PFSK-1 (cell line): ENCODE measurements at regions not wholly inside any gene's neighbourhood (a gene's known extent, or its start where the extent isn't known, plus 50 kb on each side); places are given as distances from the start of the nearest gene placed in this dataset.

Experiments
- FOXP2 ChIP-seq: optimal IDR thresholded peaks from 2 replicates; pipeline ENCODE3; 2011; ENCODE audit warnings: borderline replicate concordance, control low read depth, inconsistent platforms; ENCODE audit not compliant: insufficient read depth; ENCODE audit errors: extremely low read length, extremely low read depth
- POLR2AphosphoS5 ChIP-seq: IDR thresholded peaks from 2 replicates; pipeline ENCODE4 v1.6.1; 2012; ENCODE audit warnings: low read depth, mild to moderate bottlenecking, control low read depth, low read length, moderate library complexity
- REST ChIP-seq, 2 experiments: IDR thresholded peaks; 2 replicates each; pipeline versions ENCODE4 v1.6.1 to v1.8.0; 2011 to 2012; ENCODE audit warnings: low read depth in 2 of 2, low read length in 2 of 2, control low read depth in 1 of 2, inconsistent platforms in 1 of 2, mild to moderate bottlenecking in 1 of 2, moderate library complexity in 1 of 2; ENCODE audit not compliant: insufficient read depth in 1 of 2
- SIN3A ChIP-seq: IDR thresholded peaks from 2 replicates; pipeline ENCODE4 v1.6.1; 2012; ENCODE audit warnings: mild to moderate bottlenecking, low read length, moderate library complexity, borderline replicate concordance; ENCODE audit not compliant: insufficient read depth
- TAF1 ChIP-seq: IDR thresholded peaks from 2 replicates; pipeline ENCODE4 v1.6.1; 2012; ENCODE audit warnings: low read length, control low read depth, borderline replicate concordance; ENCODE audit not compliant: insufficient read depth

- TF ChIP-seq SIN3A (no peak), FOXP2 (no peak), POLR2AphosphoS5 (no peak)
Measured at GRCh38 chr6:3912361-3913076, 63.3 kb downstream of the FAM50B start.

GRCh38 chr6:3913077-3913957 is 64.1 kb downstream of the FAM50B start:
- TF ChIP-seq SIN3A = peak; percentile 80; the same call in 1 of the 2 replicates
- TF ChIP-seq FOXP2 = no peak
- 0 out of 2 replicates have a peak, but pooled peaks have one; percentile 34 for TF ChIP-seq POLR2AphosphoS5
- TF ChIP-seq TAF1 = peak; percentile 36; the same call in 1 of the 2 replicates
- 0 out of 4 replicates have a peak, but pooled peaks of 1 of the 2 experiments have one; percentile 41 for TF ChIP-seq REST (IDR thresholded peaks at IDR 0.05; ENCODE audit: insufficient read depth in 1 of 2, low read depth in 2 of 2, low read length in 2 of 2)

DNA sequence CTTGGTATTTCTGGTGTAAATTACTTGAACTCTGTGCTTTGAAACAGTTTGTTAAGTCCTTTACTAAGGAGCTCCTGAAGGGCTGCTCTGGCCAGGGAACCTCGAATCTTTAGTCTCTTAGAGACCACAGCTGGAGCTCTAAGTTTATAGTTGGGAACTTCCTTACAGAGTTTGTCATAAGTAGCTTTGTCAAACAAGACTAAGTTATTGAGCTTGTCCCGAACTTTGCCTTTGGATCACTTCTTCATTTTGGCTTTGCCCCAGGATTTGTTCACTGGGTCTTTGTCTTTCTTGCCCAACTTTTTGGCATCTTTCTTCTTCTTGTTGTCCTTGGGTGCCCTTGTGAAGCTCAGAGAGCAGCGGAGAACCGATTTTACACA is 64.8 kb downstream of the FAM50B start:
- TF ChIP-seq TAF1 = no peak
- no peak for TF ChIP-seq REST (IDR thresholded peaks at IDR 0.05; ENCODE audit: insufficient read depth in 1 of 2, low read depth in 2 of 2, low read length in 2 of 2)
- TF ChIP-seq SIN3A = no peak
- no peak for TF ChIP-seq FOXP2
- no peak for TF ChIP-seq POLR2AphosphoS5

DNA sequence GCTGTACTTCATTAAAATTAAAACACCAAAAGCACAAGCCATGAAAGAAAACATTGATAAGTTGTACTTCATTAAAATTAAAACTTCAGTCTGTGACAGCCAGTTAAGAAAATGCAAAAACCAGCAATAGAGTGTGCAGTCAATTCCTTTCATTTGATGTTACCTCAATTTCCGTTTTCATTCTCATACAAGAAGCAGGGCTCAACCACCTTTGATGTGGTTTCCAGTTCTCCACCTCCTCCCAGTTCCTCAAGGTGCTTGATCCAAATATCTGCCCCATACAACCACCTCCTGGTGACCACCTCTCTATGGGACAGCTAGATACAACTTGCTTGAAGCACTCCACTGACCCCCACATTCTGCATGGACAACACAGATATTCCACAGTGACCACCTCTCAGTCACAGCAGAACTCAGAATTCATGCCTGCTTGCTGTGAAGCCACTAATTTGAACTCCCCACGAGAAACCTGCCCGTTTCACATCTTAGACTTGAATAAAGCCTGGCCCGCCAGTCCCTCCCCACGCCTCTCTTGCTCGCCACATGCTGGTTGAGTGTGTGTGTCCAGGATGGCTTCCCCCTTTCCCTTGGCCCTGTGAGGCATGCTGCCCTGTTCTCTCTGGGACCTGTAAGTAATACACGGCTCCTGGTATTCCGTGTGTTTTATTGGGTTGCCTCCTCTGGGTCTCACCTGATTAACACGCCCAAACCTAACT is 66.1 kb downstream of the FAM50B start:
- TF ChIP-seq FOXP2 (no peak), REST (IDR thresholded peaks at IDR 0.05; ENCODE audit: insufficient read depth in 1 of 2, low read depth in 2 of 2, low read length in 2 of 2) (no peak), SIN3A (no peak), POLR2AphosphoS5 (no peak), TAF1 (no peak)

DNA sequence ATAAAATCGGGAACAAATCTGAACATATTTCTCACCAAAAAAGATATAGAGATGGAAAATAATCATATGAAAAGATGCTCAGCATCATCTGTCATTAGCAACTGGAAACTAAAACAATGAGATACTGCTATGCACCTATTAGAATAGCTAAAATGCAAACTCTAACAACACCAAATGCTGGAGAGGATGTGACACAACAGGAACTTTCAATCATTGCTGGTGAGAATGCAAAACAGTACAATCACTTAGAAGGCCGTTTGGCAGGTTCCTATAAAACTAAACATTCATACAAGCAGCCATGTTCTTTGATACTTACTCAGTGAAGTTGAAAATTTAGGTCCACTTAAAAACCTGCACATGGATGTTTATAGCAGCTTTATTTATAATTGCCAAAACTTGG is 67.0 kb downstream of the FAM50B start:
- TF ChIP-seq FOXP2 (no peak), TAF1 (no peak), POLR2AphosphoS5 (no peak), REST (IDR thresholded peaks at IDR 0.05; ENCODE audit: insufficient read depth in 1 of 2, low read depth in 2 of 2, low read length in 2 of 2) (no peak), SIN3A (no peak)
